MM.1S (cell line): ENCODE measurements at regions not wholly inside any gene's neighbourhood (a gene's known extent, or its start where the extent isn't known, plus 50 kb on each side); places are given as distances from the start of the nearest gene placed in this dataset.

Experiments used
- EZH2 ChIP-seq: fragments of 300-600 bp; sonication (generic); optimal IDR thresholded peaks from 2 replicates; pipeline ENCODE3; 2017; ENCODE audit warnings: low read depth, mild to moderate bottlenecking, antibody characterized with exemption, low read length, mixed read lengths
- TF ChIP-seq, protein P1 (sequence below): fragments of 300-600 bp; sonication (generic); IDR thresholded peaks from 2 replicates; pipeline ENCODE4 v1.5.1; 2016; ENCODE audit warnings: antibody characterized with exemption, low read length, mixed read lengths

DNA sequence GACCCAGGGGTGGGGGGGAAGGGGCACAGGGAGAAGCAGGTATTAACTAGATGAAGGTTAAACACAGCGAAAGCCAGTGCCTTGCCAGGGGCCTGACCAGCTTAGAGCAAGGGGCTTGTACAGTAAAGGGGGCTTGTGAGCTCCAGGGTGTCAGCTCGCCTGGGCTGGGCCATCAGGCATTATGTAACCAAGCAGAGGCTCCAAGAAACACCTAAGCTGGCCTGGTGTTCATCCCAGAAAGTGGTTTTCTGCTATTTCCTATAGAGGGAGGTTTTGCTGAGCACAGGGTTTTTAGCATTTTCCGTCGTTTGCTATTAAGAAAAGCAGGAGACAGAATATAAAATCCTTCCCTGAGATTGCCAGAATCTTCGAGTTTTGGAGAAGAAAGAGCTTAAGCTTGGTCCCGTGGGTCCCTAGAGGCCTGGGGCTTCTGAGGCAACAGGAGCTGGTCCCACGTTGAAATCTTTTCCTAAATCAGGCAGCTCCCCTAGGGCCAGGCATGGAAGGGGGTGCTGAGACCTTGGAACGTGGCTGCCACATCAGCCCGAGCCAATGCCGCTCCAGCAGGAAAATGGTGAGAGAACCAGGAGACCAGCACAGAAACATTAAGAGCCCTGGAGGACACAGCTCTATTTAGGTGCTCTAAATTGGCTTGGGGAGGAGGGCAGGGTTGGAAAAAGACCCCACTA, 71.4 kb downstream of the ISG20 start:
- TF ChIP-seq, protein P1, sequence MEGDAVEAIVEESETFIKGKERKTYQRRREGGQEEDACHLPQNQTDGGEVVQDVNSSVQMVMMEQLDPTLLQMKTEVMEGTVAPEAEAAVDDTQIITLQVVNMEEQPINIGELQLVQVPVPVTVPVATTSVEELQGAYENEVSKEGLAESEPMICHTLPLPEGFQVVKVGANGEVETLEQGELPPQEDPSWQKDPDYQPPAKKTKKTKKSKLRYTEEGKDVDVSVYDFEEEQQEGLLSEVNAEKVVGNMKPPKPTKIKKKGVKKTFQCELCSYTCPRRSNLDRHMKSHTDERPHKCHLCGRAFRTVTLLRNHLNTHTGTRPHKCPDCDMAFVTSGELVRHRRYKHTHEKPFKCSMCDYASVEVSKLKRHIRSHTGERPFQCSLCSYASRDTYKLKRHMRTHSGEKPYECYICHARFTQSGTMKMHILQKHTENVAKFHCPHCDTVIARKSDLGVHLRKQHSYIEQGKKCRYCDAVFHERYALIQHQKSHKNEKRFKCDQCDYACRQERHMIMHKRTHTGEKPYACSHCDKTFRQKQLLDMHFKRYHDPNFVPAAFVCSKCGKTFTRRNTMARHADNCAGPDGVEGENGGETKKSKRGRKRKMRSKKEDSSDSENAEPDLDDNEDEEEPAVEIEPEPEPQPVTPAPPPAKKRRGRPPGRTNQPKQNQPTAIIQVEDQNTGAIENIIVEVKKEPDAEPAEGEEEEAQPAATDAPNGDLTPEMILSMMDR: no peak
- TF ChIP-seq EZH2: no peak
